Endothelial cell of umbilical vein (primary cell): ENCODE measurements at regions not wholly inside any gene's neighbourhood (a gene's known extent, or its start where the extent isn't known, plus 50 kb on each side); places are given as distances from the start of the nearest gene placed in this dataset.

ENCODE experiments used
- BruUV-seq: library from RNA; stranded (reverse); fragments of 400-500 nt; replicated peaks from 2 replicates; lab custom pipeline; 2021; lab: Mats Ljungman, UMichigan
- CTCF ChIA-PET: fragments of 300-600, 350-600 bp; sonication (Branson Sonifier 250); formaldehyde crosslinking; loops from one replicate; lab custom pipeline; 2021; ENCODE audit warnings: antibody characterized with exemption, inconsistent platforms; lab: Charles Lee
- POLR2A ChIA-PET: fragments of 300-600, 350-600 bp; sonication (Branson Sonifier 250); formaldehyde crosslinking; loops from one replicate; lab custom pipeline; 2021; ENCODE audit warnings: antibody characterized with exemption, inconsistent platforms; lab: Charles Lee
- DNase-seq: peaks from one replicate; pipeline ENCODE4 v3.0.0-alpha.2; 2011; ENCODE audit warnings: low read depth, low spot score
- FAIRE-seq: peaks from 2 replicates; lab custom pipeline; 2011; peaks lifted over from hg19 to GRCh38; lab: Jason Lieb, UNC
- H2AFZ ChIP-seq: 2 replicates; pipeline ENCODE4 v1.6.0; 2012; ENCODE audit warnings: low read depth, low read length, control low read depth, inconsistent platforms
- H3K27ac ChIP-seq: 2 replicates; pipeline ENCODE4 v1.5.1; 2011; ENCODE audit warnings: low read depth, mild to moderate bottlenecking, control low read depth, low read length, moderate library complexity; ENCODE audit not compliant: insufficient read depth
- H3K27me3 ChIP-seq, 2 experiments: 2 replicates each; pipeline versions ENCODE4 v1.6.0 to v1.6.1; 2011; ENCODE audit warnings: low read length in 2 of 2, mixed read lengths in 1 of 2; ENCODE audit not compliant: control insufficient read depth in 2 of 2, insufficient read depth in 2 of 2
- H3K36me3 ChIP-seq, 2 experiments: 2 replicates in 1 of 2; 3 replicates in 1 of 2; pipeline ENCODE4 v1.5.1; 2011; ENCODE audit warnings: low read length in 2 of 2, mild to moderate bottlenecking in 1 of 2, moderate library complexity in 1 of 2; ENCODE audit not compliant: control insufficient read depth in 2 of 2, insufficient read depth in 2 of 2; ENCODE audit errors: extremely low read depth in 1 of 2
- H3K4me1 ChIP-seq: 3 replicates; pipeline ENCODE4 v1.5.1; 2011; ENCODE audit warnings: mild to moderate bottlenecking, low read length; ENCODE audit not compliant: control insufficient read depth, insufficient read depth; ENCODE audit errors: extremely low read depth
- H3K4me2 ChIP-seq: 2 replicates; pipeline ENCODE4 v1.6.1; 2011; ENCODE audit warnings: low read length, control low read depth, mixed read lengths; ENCODE audit not compliant: insufficient read depth
- H3K4me3 ChIP-seq, 3 experiments: fragments of 200-600 bp in 1 of 3; sonication (generic), shearing (Covaris generic) in 1 of 3; replicated peaks in 1 of 3; 2 replicates each; pipeline ENCODE4 v1.5.1; 2011 to 2016; ENCODE audit warnings: control low read depth in 3 of 3, low read length in 3 of 3, mild to moderate bottlenecking in 2 of 3, inconsistent platforms in 1 of 3, low read depth in 1 of 3, moderate library complexity in 1 of 3; ENCODE audit not compliant: insufficient read depth in 1 of 3
- H3K79me2 ChIP-seq: 2 replicates; pipeline ENCODE4 v1.6.0; 2012; ENCODE audit warnings: low read length, inconsistent platforms; ENCODE audit not compliant: control insufficient read depth, insufficient read depth
- H3K9ac ChIP-seq: replicated peaks from 2 replicates; pipeline ENCODE3; 2011; ENCODE audit warnings: low read length, control low read depth; ENCODE audit not compliant: insufficient read depth; ENCODE audit errors: extremely low read depth
- H3K9me1 ChIP-seq: replicated peaks from 3 replicates; pipeline ENCODE4 v1.6.0; 2011; ENCODE audit warnings: mild to moderate bottlenecking, low read length; ENCODE audit not compliant: control insufficient read depth, insufficient read depth; ENCODE audit errors: extremely low read depth
- H3K9me3 ChIP-seq: replicated peaks from 2 replicates; pipeline ENCODE4 v1.5.1; 2012; ENCODE audit warnings: low read length, inconsistent platforms; ENCODE audit not compliant: control insufficient read depth, insufficient read depth
- H4K20me1 ChIP-seq: replicated peaks from 2 replicates; pipeline ENCODE3; 2011; ENCODE audit warnings: mild to moderate bottlenecking, low read length; ENCODE audit not compliant: control insufficient read depth, insufficient read depth; ENCODE audit errors: extremely low read depth
- FOS ChIP-seq: IDR thresholded peaks from 2 replicates; pipeline ENCODE4 v1.6.1; 2011; ENCODE audit warnings: mild to moderate bottlenecking, low read length, moderate library complexity, borderline replicate concordance; ENCODE audit not compliant: insufficient read depth
- GATA2 ChIP-seq: IDR thresholded peaks from 2 replicates; pipeline ENCODE4 v1.7.0; 2011; ENCODE audit warnings: low read depth, mild to moderate bottlenecking, moderate library complexity, mixed read lengths, low read length; ENCODE audit not compliant: insufficient read length, insufficient read depth
- JUN ChIP-seq: IDR thresholded peaks from 2 replicates; pipeline ENCODE4 v1.6.1; 2011; ENCODE audit warnings: borderline replicate concordance, low read depth; ENCODE audit not compliant: insufficient read length, insufficient read depth
- MAX ChIP-seq: IDR thresholded peaks from 2 replicates; pipeline ENCODE4 v1.6.1; 2011; ENCODE audit not compliant: insufficient read depth, insufficient read length
- MYC ChIP-seq: IDR thresholded peaks from one replicate; pipeline ENCODE4 v1.6.1; 2011; ENCODE audit warnings: mild to moderate bottlenecking, low read depth, low read length
- POLR2A ChIP-seq: IDR thresholded peaks from 2 replicates; pipeline ENCODE4 v1.6.1; 2012; ENCODE audit warnings: low read depth, mild to moderate bottlenecking, control low read depth, low read length
- POLR2AphosphoS5 ChIP-seq: IDR thresholded peaks from 2 replicates; pipeline ENCODE4 v1.6.1; 2012; ENCODE audit warnings: low read depth, mild to moderate bottlenecking, control low read depth, low read length, moderate library complexity; ENCODE audit not compliant: insufficient read depth
- dilution Hi-C: fragments of 300-500 bp; cut with MboI; formaldehyde crosslinking; loops from one replicate; pipeline ENCODE4 v1.15.0; 2019; ENCODE audit warnings: low sequenced_read_pairs; ENCODE audit not compliant: extremely low pct_ligation_motif_present
- intact Hi-C: fragments of 100-400 bp; cut with micrococcal nuclease; formaldehyde crosslinking; loops from one replicate; pipeline ENCODE4 v1.10.0; 2022
- TF ChIP-seq, protein P1 (sequence below), 2 donors: IDR thresholded peaks; 1 replicate in 1 of 2; 2 replicates in 1 of 2; pipeline ENCODE4 v1.5.1; 2011; ENCODE audit warnings: low read length in 2 of 2, mild to moderate bottlenecking in 2 of 2, moderate library complexity in 2 of 2, control low read depth in 1 of 2, inconsistent platforms in 1 of 2, low read depth in 1 of 2; ENCODE audit not compliant: insufficient read depth in 1 of 2; ENCODE audit errors: extremely low read depth in 1 of 2

DNA sequence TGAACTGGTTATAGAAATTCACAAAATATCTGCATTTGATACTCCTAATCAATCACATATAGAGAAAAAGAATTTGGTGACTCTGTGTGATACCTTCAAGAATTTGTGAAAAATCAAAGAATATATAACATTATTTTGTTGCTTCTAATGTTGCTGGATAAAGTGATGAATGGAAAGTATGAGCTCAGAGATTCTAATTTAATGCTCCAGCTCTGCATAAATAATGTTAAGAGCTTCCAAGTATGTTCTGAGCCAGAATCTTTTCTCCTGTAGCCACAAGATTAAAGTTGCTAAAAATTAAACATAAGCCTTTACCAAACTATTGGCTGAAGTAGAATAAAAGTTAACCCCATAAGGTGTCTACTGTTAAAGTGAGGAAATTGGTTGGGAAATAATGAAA is 294.7 kb upstream of the CT83 start:
- H3K9me3 ChIP-seq, result no peaks in the 10 kb centered on the region
- ChIA-PET POLR2A (no interaction called here), CTCF (no interaction called here)
- TF ChIP-seq FOS (no peak), MYC (no peak), JUN (no peak), MAX (no peak), POLR2A (no peak), POLR2AphosphoS5 (no peak), GATA2 (no peak)
- TF ChIP-seq, protein P1, sequence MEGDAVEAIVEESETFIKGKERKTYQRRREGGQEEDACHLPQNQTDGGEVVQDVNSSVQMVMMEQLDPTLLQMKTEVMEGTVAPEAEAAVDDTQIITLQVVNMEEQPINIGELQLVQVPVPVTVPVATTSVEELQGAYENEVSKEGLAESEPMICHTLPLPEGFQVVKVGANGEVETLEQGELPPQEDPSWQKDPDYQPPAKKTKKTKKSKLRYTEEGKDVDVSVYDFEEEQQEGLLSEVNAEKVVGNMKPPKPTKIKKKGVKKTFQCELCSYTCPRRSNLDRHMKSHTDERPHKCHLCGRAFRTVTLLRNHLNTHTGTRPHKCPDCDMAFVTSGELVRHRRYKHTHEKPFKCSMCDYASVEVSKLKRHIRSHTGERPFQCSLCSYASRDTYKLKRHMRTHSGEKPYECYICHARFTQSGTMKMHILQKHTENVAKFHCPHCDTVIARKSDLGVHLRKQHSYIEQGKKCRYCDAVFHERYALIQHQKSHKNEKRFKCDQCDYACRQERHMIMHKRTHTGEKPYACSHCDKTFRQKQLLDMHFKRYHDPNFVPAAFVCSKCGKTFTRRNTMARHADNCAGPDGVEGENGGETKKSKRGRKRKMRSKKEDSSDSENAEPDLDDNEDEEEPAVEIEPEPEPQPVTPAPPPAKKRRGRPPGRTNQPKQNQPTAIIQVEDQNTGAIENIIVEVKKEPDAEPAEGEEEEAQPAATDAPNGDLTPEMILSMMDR (IDR thresholded peaks at IDR 0.05; ENCODE audit: extremely low read depth in 1 of 2, insufficient read depth in 1 of 2, low read depth in 1 of 2, low read length in 2 of 2), result no peak
- H3K4me1 ChIP-seq, result no peaks in the 10 kb centered on the region
- H3K4me2 ChIP-seq, result no peak overlapping the region
- H3K9ac ChIP-seq, result no peak overlapping the region
- no peak overlapping the region for H3K27ac ChIP-seq
- no peak for FAIRE-seq
- no peaks in the 10 kb centered on the region for H3K36me3 ChIP-seq
- no peak for DNase-seq
- no peaks in the 10 kb centered on the region for H4K20me1 ChIP-seq
- dilution Hi-C loops, result no loop called here
- BruUV-seq, result no TSS peak
- no peak overlapping the region for H2AFZ ChIP-seq
- intact Hi-C loops, result no loop called here
- H3K4me3 ChIP-seq, result no peak overlapping the region
- H3K27me3 ChIP-seq, result no peaks in the 10 kb centered on the region
- H3K9me1 ChIP-seq, result no peaks in the 10 kb centered on the region
- H3K79me2 ChIP-seq, result no peaks in the 10 kb centered on the region
